Esophagus muscularis mucosa (tissue), 3 donors: ENCODE measurements at regions not wholly inside any gene's neighbourhood (a gene's known extent, or its start where the extent isn't known, plus 50 kb on each side); places are given as distances from the start of the nearest gene placed in this dataset.

Experiments used
- POLR2A ChIP-seq: fragments of 450-650 bp; IDR thresholded peaks from one replicate; pipeline ENCODE4 v1.6.1; 2017; ENCODE audit warnings: antibody characterized with exemption, moderate library complexity, mild to moderate bottlenecking, low read depth
- POLR2AphosphoS5 ChIP-seq, 2 donors: sonication (generic); formaldehyde crosslinking; IDR thresholded peaks; one replicate each; pipeline ENCODE4 v1.6.1; 2017; ENCODE audit warnings: antibody characterized with exemption in 2 of 2
- TF ChIP-seq, protein P1 (sequence below), 3 experiments: fragments of 200-600 bp in 2 of 3; fragments of 450-650 bp in 1 of 3; sonication (generic) in 2 of 3; IDR thresholded peaks; one replicate each; pipeline ENCODE4 v1.5.1; 2017 to 2019; ENCODE audit warnings: antibody characterized with exemption in 3 of 3, mild to moderate bottlenecking in 2 of 3, moderate library complexity in 1 of 3

DNA sequence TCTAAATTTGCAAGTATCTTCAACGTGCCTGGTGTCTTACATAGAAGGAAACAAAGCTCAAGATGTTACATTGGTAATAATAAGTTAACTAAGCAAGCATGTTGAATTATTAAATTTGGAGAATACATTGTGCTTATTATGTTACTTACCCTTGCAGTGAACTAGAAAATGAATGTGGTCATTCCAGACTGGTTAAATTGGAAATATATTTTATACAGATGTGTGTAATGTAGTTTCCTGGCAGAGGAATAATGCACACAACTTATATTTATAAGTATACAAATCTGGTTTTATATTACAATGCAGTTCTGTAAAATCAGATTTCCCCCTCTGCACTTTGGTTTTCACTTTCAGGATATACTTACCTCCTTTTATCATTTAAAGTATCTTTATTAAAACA is 159.9 kb upstream of the SLIT2 start:
- TF ChIP-seq, protein P1, sequence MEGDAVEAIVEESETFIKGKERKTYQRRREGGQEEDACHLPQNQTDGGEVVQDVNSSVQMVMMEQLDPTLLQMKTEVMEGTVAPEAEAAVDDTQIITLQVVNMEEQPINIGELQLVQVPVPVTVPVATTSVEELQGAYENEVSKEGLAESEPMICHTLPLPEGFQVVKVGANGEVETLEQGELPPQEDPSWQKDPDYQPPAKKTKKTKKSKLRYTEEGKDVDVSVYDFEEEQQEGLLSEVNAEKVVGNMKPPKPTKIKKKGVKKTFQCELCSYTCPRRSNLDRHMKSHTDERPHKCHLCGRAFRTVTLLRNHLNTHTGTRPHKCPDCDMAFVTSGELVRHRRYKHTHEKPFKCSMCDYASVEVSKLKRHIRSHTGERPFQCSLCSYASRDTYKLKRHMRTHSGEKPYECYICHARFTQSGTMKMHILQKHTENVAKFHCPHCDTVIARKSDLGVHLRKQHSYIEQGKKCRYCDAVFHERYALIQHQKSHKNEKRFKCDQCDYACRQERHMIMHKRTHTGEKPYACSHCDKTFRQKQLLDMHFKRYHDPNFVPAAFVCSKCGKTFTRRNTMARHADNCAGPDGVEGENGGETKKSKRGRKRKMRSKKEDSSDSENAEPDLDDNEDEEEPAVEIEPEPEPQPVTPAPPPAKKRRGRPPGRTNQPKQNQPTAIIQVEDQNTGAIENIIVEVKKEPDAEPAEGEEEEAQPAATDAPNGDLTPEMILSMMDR (IDR thresholded peaks at IDR 0.05) = no peak
- TF ChIP-seq POLR2AphosphoS5 (IDR thresholded peaks at IDR 0.05) (no peak), POLR2A (no peak)
